ENCODE measurements at regions not wholly inside any gene's neighbourhood (a gene's known extent, or its start where the extent isn't known, plus 50 kb on each side); places are given as distances from the start of the nearest gene placed in this dataset.

DNA sequence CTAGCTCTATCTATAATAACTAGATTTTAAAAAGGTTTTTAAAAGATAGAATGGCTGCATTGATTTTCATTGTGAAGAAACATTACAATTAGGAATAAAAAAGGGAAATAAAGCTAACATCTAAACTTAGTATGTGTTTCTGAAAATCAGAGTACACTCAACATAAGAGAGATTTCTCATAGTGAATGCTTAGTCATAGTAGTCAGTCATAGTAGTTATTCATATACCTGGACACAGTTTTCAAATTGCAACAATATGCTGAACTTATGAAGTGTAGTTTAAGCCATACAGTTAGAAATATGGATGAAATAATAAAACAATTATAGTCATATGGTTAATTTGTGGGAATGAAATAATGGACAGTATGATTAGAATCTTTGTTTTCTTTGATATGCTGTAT lies 273.0 kb upstream of the CTNND2 start:
- TF ChIP-seq ZNF8 (CRISPR knock-in tag; IDR thresholded peaks at IDR 0.05) = no peak
- no peak for ATAC-seq

DNA sequence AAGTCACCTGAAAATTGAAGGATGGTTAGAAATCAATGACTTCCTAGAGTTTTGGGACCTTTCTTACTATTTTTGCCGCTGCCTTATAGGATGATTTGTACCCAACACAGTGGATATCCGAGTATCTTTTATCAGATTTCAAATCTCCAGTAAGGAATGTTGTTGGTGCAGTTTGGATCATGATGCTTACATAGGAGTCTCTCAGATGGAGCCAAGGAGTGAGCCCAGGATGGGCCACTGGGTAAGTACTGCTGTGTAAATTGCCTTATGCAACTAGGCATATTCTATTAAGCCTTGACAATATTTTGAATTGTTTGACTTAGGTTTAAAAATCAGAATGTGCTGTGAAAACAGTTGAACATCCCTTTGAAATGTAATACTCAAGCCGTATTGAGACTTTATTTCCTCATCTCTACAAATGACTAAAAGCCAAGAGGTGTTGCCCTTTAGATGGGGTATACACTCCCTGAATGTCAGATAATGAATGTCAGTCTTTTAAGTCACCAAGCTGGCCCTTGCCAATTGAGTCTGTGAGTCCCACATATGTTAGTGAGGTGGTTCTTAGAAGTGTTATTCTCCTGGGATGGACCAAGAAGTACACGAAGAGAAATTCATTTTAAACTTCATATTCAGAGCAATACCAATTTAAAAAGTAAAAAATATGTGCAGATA lies 271.8 kb upstream of the CTNND2 start:
- TF ChIP-seq ISL1 (CRISPR knock-in tag; IDR thresholded peaks at IDR 0.05) (no peak), SNAI2 (CRISPR knock-in tag; IDR thresholded peaks at IDR 0.05) (no peak), OSR1 (CRISPR knock-in tag; IDR thresholded peaks at IDR 0.05) (no peak), TSHZ2 (CRISPR knock-in tag; IDR thresholded peaks at IDR 0.05) (no peak), TOX (CRISPR knock-in tag; IDR thresholded peaks at IDR 0.05; ENCODE audit: borderline replicate concordance) (no peak), ZNF565 (CRISPR knock-in tag; conservative IDR thresholded peaks at IDR 0.05; ENCODE audit: low read depth) (no peak), TCF4 (CRISPR knock-in tag; IDR thresholded peaks at IDR 0.05; ENCODE audit: borderline replicate concordance) (no peak), ZNF8 (CRISPR knock-in tag; IDR thresholded peaks at IDR 0.05) (no peak)
- TF ChIP-seq, protein P1, sequence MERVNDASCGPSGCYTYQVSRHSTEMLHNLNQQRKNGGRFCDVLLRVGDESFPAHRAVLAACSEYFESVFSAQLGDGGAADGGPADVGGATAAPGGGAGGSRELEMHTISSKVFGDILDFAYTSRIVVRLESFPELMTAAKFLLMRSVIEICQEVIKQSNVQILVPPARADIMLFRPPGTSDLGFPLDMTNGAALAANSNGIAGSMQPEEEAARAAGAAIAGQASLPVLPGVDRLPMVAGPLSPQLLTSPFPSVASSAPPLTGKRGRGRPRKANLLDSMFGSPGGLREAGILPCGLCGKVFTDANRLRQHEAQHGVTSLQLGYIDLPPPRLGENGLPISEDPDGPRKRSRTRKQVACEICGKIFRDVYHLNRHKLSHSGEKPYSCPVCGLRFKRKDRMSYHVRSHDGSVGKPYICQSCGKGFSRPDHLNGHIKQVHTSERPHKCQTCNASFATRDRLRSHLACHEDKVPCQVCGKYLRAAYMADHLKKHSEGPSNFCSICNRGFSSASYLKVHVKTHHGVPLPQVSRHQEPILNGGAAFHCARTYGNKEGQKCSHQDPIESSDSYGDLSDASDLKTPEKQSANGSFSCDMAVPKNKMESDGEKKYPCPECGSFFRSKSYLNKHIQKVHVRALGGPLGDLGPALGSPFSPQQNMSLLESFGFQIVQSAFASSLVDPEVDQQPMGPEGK (CRISPR knock-in tag; IDR thresholded peaks at IDR 0.05; ENCODE audit: borderline replicate concordance) = no peak
- no peak for ATAC-seq

DNA sequence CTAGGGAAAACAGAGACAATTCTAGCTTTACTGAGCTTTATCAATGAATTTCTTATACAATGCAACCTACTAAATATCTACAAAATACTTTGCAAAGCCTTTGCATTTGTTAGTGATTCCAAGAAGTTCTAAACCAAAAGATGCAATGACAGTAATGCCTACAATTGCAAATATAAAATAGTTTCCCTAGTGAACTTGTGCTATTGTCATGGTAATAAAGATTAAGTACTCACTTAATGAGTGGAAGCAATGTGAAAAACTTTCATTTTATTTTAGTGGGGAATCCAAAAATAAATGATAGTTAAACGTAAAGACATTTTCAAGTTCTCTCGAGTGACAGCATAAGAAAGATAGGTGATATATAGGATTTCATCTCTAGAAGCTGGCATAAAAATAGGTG lies 270.5 kb upstream of the CTNND2 start:
- TF ChIP-seq TCF4 (CRISPR knock-in tag; IDR thresholded peaks at IDR 0.05; ENCODE audit: borderline replicate concordance) (no peak), POU6F1 (CRISPR knock-in tag; IDR thresholded peaks at IDR 0.05; ENCODE audit: borderline replicate concordance, low read depth) (no peak), ISL1 (CRISPR knock-in tag; IDR thresholded peaks at IDR 0.05) (no peak), ZNF8 (CRISPR knock-in tag; IDR thresholded peaks at IDR 0.05) (no peak), TSHZ2 (CRISPR knock-in tag; IDR thresholded peaks at IDR 0.05) (no peak), ZFP3 (CRISPR knock-in tag; IDR thresholded peaks at IDR 0.05) (no peak), BACH2 (CRISPR knock-in tag; IDR thresholded peaks at IDR 0.05; ENCODE audit: borderline replicate concordance) (no peak)
- ATAC-seq = no peak

- TF ChIP-seq ZNF8 (CRISPR knock-in tag; IDR thresholded peaks at IDR 0.05) = no peak
- no peak for TF ChIP-seq GLIS3 (CRISPR knock-in tag; IDR thresholded peaks at IDR 0.05)
- TF ChIP-seq ZFP30 (CRISPR knock-in tag; IDR thresholded peaks at IDR 0.05) = no peak
- TF ChIP-seq ZNF565 (CRISPR knock-in tag; conservative IDR thresholded peaks at IDR 0.05; ENCODE audit: low read depth) = no peak
- no peak for TF ChIP-seq CSRNP3 (CRISPR knock-in tag; IDR thresholded peaks at IDR 0.05)
- TF ChIP-seq, protein P1 (CRISPR knock-in tag; IDR thresholded peaks at IDR 0.05; ENCODE audit: borderline replicate concordance) = no peak
- TF ChIP-seq TOX (CRISPR knock-in tag; IDR thresholded peaks at IDR 0.05; ENCODE audit: borderline replicate concordance) = no peak
- no peak for TF ChIP-seq SNAI2 (CRISPR knock-in tag; IDR thresholded peaks at IDR 0.05)
- no peak for TF ChIP-seq ZC3H10 (CRISPR knock-in tag; IDR thresholded peaks at IDR 0.05)
- TF ChIP-seq BACH2 (CRISPR knock-in tag; IDR thresholded peaks at IDR 0.05; ENCODE audit: borderline replicate concordance) = no peak
- TF ChIP-seq ZFP3 (CRISPR knock-in tag; IDR thresholded peaks at IDR 0.05) = no peak
- no peak for TF ChIP-seq TCF4 (CRISPR knock-in tag; IDR thresholded peaks at IDR 0.05; ENCODE audit: borderline replicate concordance)
- no peak for ATAC-seq
Measured at GRCh38 chr5:12169536-12169935, 265.3 kb upstream of the CTNND2 start.

Data from SK-N-SH treated with all-trans-retinoic acid at 6 μM for 48 hours (cell line).